Prostate gland (tissue), 2 donors: ENCODE measurements at regions not wholly inside any gene's neighbourhood (a gene's known extent, or its start where the extent isn't known, plus 50 kb on each side); places are given as distances from the start of the nearest gene placed in this dataset.

Experiments
- POLR2A ChIP-seq: fragments of 450-650 bp; IDR thresholded peaks from one replicate; pipeline ENCODE4 v1.6.1; 2016; ENCODE audit warnings: antibody characterized with exemption, mild to moderate bottlenecking
- POLR2AphosphoS5 ChIP-seq: sonication (generic); formaldehyde crosslinking; IDR thresholded peaks from one replicate; pipeline ENCODE4 v1.6.1; 2017; ENCODE audit warnings: antibody characterized with exemption
- TF ChIP-seq, protein P1 (sequence below), 4 experiments: fragments of 200-600 bp in 2 of 4; fragments of 450-650 bp in 2 of 4; sonication (generic) in 2 of 4; IDR thresholded peaks; 1 replicate in 3 of 4; 2 replicates in 1 of 4; pipeline ENCODE4 v1.5.1; 2016 to 2019; ENCODE audit warnings: antibody characterized with exemption in 4 of 4, mild to moderate bottlenecking in 2 of 4, moderate library complexity in 2 of 4

DNA sequence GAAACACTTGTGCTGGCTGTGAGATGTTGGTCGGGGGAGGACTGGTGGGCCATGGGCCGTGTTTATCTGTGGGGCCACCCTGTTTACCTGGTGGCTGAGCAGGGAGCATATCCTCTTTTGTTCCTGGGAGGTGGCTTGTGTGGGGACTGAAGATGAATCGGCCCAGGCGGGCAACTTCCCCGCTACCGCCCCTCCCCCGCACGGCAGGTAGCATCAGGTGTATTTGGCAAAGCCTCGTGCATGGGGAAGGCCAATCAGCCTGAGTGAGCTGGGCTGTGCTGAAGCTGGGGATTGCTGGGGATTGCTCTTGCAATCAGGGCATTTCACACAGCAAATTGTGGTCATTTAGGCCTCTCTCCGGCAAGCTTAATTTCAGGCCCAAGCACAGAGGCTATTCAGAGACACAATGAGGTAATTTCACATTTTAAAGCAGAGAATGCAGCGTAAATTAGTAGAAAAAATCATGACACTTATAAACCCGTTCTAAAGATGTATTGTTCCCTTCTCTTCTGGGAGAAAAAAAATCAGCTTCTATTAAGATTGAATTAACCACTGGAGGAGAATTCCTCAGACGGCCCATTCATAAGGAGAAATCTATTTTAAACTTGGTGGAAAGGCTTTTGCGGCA lies 197.7 kb upstream of the POU3F1 start:
- TF ChIP-seq POLR2A: no peak
- no peak for TF ChIP-seq POLR2AphosphoS5
- TF ChIP-seq, protein P1, sequence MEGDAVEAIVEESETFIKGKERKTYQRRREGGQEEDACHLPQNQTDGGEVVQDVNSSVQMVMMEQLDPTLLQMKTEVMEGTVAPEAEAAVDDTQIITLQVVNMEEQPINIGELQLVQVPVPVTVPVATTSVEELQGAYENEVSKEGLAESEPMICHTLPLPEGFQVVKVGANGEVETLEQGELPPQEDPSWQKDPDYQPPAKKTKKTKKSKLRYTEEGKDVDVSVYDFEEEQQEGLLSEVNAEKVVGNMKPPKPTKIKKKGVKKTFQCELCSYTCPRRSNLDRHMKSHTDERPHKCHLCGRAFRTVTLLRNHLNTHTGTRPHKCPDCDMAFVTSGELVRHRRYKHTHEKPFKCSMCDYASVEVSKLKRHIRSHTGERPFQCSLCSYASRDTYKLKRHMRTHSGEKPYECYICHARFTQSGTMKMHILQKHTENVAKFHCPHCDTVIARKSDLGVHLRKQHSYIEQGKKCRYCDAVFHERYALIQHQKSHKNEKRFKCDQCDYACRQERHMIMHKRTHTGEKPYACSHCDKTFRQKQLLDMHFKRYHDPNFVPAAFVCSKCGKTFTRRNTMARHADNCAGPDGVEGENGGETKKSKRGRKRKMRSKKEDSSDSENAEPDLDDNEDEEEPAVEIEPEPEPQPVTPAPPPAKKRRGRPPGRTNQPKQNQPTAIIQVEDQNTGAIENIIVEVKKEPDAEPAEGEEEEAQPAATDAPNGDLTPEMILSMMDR (IDR thresholded peaks at IDR 0.05): no peak
